ENCODE measurements at regions not wholly inside any gene's neighbourhood (a gene's known extent, or its start where the extent isn't known, plus 50 kb on each side); places are given as distances from the start of the nearest gene placed in this dataset.

GRCh38 chr7:156219307-156220077 is 407.2 kb upstream of the SHH start:
- DNase-seq = no peak
- CTCF ChIA-PET = no interaction called here
- no peaks in the 10 kb centered on the region for H3K9me3 Mint-ChIP-seq (ENCODE audit: low read depth, unreplicated experiment)
- H3K36me3 Mint-ChIP-seq (ENCODE audit: insufficient read depth, unreplicated experiment) = no peaks in the 10 kb centered on the region
- H3K27me3 Mint-ChIP-seq (ENCODE audit: unreplicated experiment) = peaks cover 71% of the 10 kb centered on the region
- H3K4me3 Mint-ChIP-seq (ENCODE audit: low read depth, unreplicated experiment) = no peak overlapping the region
- H3K27ac Mint-ChIP-seq (ENCODE audit: unreplicated experiment) = no peak overlapping the region
- no TSS peak for BruUV-seq (replicated peaks)
- intact Hi-C loops (cut with micrococcal nuclease; ENCODE audit: unreplicated experiment) = no loop called here
- TF ChIP-seq, protein P1, sequence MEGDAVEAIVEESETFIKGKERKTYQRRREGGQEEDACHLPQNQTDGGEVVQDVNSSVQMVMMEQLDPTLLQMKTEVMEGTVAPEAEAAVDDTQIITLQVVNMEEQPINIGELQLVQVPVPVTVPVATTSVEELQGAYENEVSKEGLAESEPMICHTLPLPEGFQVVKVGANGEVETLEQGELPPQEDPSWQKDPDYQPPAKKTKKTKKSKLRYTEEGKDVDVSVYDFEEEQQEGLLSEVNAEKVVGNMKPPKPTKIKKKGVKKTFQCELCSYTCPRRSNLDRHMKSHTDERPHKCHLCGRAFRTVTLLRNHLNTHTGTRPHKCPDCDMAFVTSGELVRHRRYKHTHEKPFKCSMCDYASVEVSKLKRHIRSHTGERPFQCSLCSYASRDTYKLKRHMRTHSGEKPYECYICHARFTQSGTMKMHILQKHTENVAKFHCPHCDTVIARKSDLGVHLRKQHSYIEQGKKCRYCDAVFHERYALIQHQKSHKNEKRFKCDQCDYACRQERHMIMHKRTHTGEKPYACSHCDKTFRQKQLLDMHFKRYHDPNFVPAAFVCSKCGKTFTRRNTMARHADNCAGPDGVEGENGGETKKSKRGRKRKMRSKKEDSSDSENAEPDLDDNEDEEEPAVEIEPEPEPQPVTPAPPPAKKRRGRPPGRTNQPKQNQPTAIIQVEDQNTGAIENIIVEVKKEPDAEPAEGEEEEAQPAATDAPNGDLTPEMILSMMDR (IDR thresholded peaks at IDR 0.05; ENCODE audit: unreplicated experiment) = no peak
- no peaks in the 10 kb centered on the region for H3K4me1 Mint-ChIP-seq (ENCODE audit: low read depth, unreplicated experiment)

DNA sequence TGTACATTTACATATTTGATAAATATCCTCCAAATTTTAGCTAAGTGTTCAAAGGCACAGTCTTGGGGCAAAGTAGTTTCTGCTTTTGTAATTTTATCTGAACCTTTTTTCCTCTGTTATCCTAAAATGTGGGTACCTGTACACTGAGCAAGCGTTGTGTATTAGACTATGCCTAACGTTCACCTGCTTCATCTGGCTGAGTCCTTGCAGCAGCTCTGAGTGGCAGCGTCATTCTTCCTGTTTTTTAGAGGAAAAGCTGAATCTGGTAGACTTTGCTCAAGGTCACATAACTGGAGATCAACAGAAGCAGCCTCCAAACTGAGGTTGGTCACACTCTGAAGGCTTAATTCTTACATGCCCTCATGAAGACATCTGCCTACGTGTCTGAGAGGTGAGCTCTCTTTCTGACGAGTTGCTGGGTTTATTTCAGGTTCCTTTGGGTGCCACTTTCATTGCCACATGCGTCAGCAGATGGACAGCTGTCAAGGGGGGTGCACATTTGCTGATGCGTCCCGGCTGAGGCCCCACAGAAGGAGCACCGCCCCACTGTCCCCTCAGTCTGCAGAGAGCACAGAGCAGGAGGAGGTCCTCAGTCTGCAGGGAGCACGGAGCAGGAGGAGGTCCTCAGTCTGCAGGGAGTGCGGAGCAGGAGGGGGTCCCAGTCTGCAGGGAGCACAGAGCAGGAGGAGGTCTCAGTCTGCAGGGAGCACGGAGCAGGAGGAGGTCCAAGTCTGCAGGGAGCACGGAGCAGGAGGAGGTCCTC is 406.5 kb upstream of the SHH start:
- H3K27ac Mint-ChIP-seq (ENCODE audit: unreplicated experiment) = no peak overlapping the region
- intact Hi-C loops (cut with micrococcal nuclease; ENCODE audit: unreplicated experiment) = no loop called here
- H3K36me3 Mint-ChIP-seq (ENCODE audit: insufficient read depth, unreplicated experiment) = no peaks in the 10 kb centered on the region
- peaks cover 65% of the 10 kb centered on the region for H3K27me3 Mint-ChIP-seq (ENCODE audit: unreplicated experiment)
- BruUV-seq (replicated peaks) = no TSS peak
- TF ChIP-seq, protein P1 (IDR thresholded peaks at IDR 0.05; ENCODE audit: unreplicated experiment) = no peak
- no peak overlapping the region for H3K4me3 Mint-ChIP-seq (ENCODE audit: low read depth, unreplicated experiment)
- no peak for DNase-seq
- no peaks in the 10 kb centered on the region for H3K9me3 Mint-ChIP-seq (ENCODE audit: low read depth, unreplicated experiment)
- H3K4me1 Mint-ChIP-seq (ENCODE audit: low read depth, unreplicated experiment) = no peaks in the 10 kb centered on the region
- CTCF ChIA-PET = no interaction called here

DNA sequence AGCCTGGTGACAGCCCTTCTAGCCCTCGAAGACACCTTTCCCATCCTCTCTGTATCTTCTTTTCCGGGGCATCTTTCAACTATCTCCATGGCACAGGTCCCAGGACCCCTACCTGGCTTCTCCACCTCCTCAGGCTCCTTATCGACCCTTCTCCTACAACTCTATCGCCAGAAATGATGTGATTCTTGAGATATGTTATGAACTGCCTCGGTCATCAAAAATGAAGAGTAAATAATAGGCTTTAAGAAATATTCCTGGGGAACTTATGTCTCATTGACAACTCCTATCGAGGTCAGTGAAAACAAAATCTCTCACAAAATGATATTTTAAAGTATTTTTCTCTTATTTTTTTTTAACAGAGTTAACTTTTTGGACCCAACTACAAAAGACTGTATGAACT is 405.5 kb upstream of the SHH start:
- BruUV-seq (replicated peaks) = no TSS peak
- intact Hi-C loops (cut with micrococcal nuclease; ENCODE audit: unreplicated experiment) = no loop called here
- H3K9me3 Mint-ChIP-seq (ENCODE audit: low read depth, unreplicated experiment) = no peaks in the 10 kb centered on the region
- H3K4me3 Mint-ChIP-seq (ENCODE audit: low read depth, unreplicated experiment) = no peak overlapping the region
- no peaks in the 10 kb centered on the region for H3K4me1 Mint-ChIP-seq (ENCODE audit: low read depth, unreplicated experiment)
- TF ChIP-seq, protein P1 (IDR thresholded peaks at IDR 0.05; ENCODE audit: unreplicated experiment) = no peak
- H3K27me3 Mint-ChIP-seq (ENCODE audit: unreplicated experiment) = peaks cover 63% of the 10 kb centered on the region
- H3K36me3 Mint-ChIP-seq (ENCODE audit: insufficient read depth, unreplicated experiment) = no peaks in the 10 kb centered on the region
- no peak overlapping the region for H3K27ac Mint-ChIP-seq (ENCODE audit: unreplicated experiment)
- CTCF ChIA-PET = no interaction called here
- no peak for DNase-seq

GRCh38 chr7:156209087-156209486 is 396.8 kb upstream of the SHH start:
- no peaks in the 10 kb centered on the region for H3K36me3 Mint-ChIP-seq (ENCODE audit: insufficient read depth, unreplicated experiment)
- CTCF ChIA-PET = no interaction called here
- H3K4me1 Mint-ChIP-seq (ENCODE audit: low read depth, unreplicated experiment) = no peaks in the 10 kb centered on the region
- no TSS peak for BruUV-seq (replicated peaks)
- H3K4me3 Mint-ChIP-seq (ENCODE audit: low read depth, unreplicated experiment) = no peak overlapping the region
- H3K27ac Mint-ChIP-seq (ENCODE audit: unreplicated experiment) = no peak overlapping the region
- TF ChIP-seq, protein P1 (IDR thresholded peaks at IDR 0.05; ENCODE audit: unreplicated experiment) = no peak
- intact Hi-C loops (cut with micrococcal nuclease; ENCODE audit: unreplicated experiment) = no loop called here
- no peak for DNase-seq
- H3K9me3 Mint-ChIP-seq (ENCODE audit: low read depth, unreplicated experiment) = no peaks in the 10 kb centered on the region
- H3K27me3 Mint-ChIP-seq (ENCODE audit: unreplicated experiment) = peaks cover 35% of the 10 kb centered on the region
